Chondrocyte (in vitro differentiated cells): ENCODE measurements at regions not wholly inside any gene's neighbourhood (a gene's known extent, or its start where the extent isn't known, plus 50 kb on each side); places are given as distances from the start of the nearest gene placed in this dataset.
A peak's percentile ranks its signal among the peaks of the same experiment; 100 is the strongest.

ENCODE experiments used
- DNase-seq: peaks from one replicate; pipeline ENCODE4 v3.0.0; 2021; ENCODE audit warnings: mixed read lengths, low spot score
- H3K27ac Mint-ChIP-seq: one replicate; pipeline ENCODE4 v1.8.0; 2021; ENCODE audit warnings: mild to moderate bottlenecking, moderate library complexity, mixed read lengths; ENCODE audit not compliant: unreplicated experiment
- H3K27me3 Mint-ChIP-seq: 2 replicates; pipeline ENCODE4 v1.8.0; 2021; ENCODE audit warnings: low read depth, mixed read lengths
- H3K36me3 Mint-ChIP-seq: 2 replicates; pipeline ENCODE4 v1.8.0; 2021; ENCODE audit warnings: low read depth, mixed read lengths
- H3K4me1 Mint-ChIP-seq: 2 replicates; pipeline ENCODE4 v1.8.0; 2021; ENCODE audit warnings: low read depth, mild to moderate bottlenecking, mixed read lengths
- H3K4me3 Mint-ChIP-seq: one replicate; pipeline ENCODE4 v1.8.0; 2021; ENCODE audit warnings: mild to moderate bottlenecking, moderate library complexity, mixed read lengths; ENCODE audit not compliant: unreplicated experiment
- H3K9me3 Mint-ChIP-seq: 2 replicates; pipeline ENCODE4 v1.8.0; 2021; ENCODE audit warnings: low read depth, mixed read lengths
- TF ChIP-seq, protein P1 (sequence below): fragments of 200-600 bp; sonication (generic); IDR thresholded peaks from 2 replicates; pipeline ENCODE4 v1.5.0; 2021; ENCODE audit warnings: antibody characterized with exemption, mild to moderate bottlenecking, moderate library complexity

DNA sequence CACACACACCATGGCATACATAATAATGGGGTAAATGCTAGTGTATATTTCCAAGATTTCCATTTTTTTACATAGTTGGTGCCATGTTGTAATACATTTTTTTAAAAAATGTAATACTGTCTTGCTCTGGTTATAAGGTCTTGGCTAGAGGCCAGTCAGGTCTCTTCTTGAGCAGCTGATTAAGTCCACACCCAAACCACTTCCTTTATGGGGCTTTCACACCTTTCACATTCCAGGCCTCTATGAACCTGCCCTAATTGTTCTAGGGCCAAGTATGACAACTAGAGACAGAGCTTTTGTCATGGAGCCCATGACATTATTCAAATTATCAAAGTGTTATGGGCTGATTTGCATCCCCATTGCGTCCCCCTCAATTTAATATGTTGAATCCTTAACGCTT is 495.6 kb upstream of the CTNND2 start:
- no peaks in the 10 kb centered on the region for H3K27me3 Mint-ChIP-seq
- no peak overlapping the region for H3K27ac Mint-ChIP-seq
- TF ChIP-seq, protein P1, sequence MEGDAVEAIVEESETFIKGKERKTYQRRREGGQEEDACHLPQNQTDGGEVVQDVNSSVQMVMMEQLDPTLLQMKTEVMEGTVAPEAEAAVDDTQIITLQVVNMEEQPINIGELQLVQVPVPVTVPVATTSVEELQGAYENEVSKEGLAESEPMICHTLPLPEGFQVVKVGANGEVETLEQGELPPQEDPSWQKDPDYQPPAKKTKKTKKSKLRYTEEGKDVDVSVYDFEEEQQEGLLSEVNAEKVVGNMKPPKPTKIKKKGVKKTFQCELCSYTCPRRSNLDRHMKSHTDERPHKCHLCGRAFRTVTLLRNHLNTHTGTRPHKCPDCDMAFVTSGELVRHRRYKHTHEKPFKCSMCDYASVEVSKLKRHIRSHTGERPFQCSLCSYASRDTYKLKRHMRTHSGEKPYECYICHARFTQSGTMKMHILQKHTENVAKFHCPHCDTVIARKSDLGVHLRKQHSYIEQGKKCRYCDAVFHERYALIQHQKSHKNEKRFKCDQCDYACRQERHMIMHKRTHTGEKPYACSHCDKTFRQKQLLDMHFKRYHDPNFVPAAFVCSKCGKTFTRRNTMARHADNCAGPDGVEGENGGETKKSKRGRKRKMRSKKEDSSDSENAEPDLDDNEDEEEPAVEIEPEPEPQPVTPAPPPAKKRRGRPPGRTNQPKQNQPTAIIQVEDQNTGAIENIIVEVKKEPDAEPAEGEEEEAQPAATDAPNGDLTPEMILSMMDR, result no peak
- no peak overlapping the region for H3K4me3 Mint-ChIP-seq
- H3K4me1 Mint-ChIP-seq, result no peaks in the 10 kb centered on the region
- H3K9me3 Mint-ChIP-seq, result no peaks in the 10 kb centered on the region
- H3K36me3 Mint-ChIP-seq, result no peaks in the 10 kb centered on the region
- no peak for DNase-seq

DNA sequence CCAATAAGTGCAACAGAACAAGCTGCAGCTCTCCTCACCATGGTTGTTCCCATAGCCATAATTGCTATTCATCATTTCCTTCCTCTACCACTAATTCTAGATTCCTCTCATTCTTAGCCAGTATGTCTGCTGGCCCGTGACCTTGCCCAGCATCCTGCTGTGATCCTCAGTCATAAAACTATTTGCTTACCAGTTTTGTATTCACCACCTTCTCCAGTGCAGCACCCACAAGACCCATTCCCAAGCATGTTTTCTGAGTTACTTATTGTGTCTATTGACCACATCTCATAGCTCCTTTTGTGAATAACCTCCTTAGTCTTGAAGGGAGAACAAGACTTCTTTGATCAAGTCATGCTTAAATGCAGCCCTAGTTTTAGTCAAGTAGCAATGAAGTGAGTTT is 488.0 kb upstream of the CTNND2 start:
- peaks cover 7% of the 10 kb centered on the region for H3K4me1 Mint-ChIP-seq
- H3K4me3 Mint-ChIP-seq, result no peak overlapping the region
- DNase-seq, result no peak
- H3K36me3 Mint-ChIP-seq, result no peaks in the 10 kb centered on the region
- TF ChIP-seq, protein P1, result no peak
- no peaks in the 10 kb centered on the region for H3K27me3 Mint-ChIP-seq
- H3K9me3 Mint-ChIP-seq, result no peaks in the 10 kb centered on the region
- no peak overlapping the region for H3K27ac Mint-ChIP-seq

DNA sequence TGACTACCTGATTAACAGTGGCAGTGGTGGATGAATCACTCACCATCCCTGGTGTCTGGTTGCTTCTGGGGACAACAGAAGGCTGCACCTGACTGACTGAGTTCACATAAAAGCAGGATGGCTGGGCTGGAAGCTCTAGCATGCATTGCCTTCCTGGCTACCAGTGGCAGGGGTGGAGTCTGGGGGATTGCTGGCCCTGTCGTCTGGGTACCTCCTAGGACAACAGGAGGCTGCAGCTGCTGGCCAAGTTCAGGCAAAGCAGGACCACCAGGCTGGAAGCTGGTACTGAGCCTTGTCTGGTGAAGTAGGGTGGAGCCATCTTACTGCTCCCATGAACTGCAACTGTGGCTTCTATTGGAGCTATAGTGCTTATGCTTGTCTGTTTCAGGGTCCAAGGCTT is 480.8 kb upstream of the CTNND2 start:
- peaks cover 9% of the 10 kb centered on the region for H3K36me3 Mint-ChIP-seq
- DNase-seq, result peak; percentile 51
- TF ChIP-seq, protein P1, result no peak
- H3K4me3 Mint-ChIP-seq, result no peak overlapping the region
- H3K27me3 Mint-ChIP-seq, result no peaks in the 10 kb centered on the region
- H3K27ac Mint-ChIP-seq, result no peak overlapping the region
- H3K9me3 Mint-ChIP-seq, result peaks cover 32% of the 10 kb centered on the region
- H3K4me1 Mint-ChIP-seq, result no peaks in the 10 kb centered on the region

DNA sequence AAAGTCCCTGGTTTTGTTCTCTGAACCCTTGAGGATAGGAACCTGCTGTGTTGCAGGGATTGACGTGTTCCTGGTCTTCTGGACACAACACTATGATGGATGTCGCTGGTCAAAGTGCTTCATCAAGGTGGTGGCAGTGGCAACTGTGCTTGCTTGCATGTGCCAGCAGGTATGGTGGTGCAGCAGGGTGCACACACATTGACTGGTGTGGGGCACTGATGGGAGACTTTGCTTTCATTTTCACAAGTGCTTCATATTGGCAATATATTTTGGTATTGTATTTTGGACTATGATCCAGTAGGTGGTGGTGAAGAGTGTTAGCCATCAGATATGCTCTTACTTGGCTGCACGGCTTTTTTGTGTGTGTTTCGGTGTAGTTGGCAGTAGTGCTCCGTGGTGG is 479.8 kb upstream of the CTNND2 start:
- TF ChIP-seq, protein P1, result no peak
- no peaks in the 10 kb centered on the region for H3K4me1 Mint-ChIP-seq
- H3K36me3 Mint-ChIP-seq, result peaks cover 9% of the 10 kb centered on the region
- no peaks in the 10 kb centered on the region for H3K27me3 Mint-ChIP-seq
- no peak overlapping the region for H3K27ac Mint-ChIP-seq
- H3K4me3 Mint-ChIP-seq, result no peak overlapping the region
- H3K9me3 Mint-ChIP-seq, result peaks cover 37% of the 10 kb centered on the region
- DNase-seq, result no peak

DNA sequence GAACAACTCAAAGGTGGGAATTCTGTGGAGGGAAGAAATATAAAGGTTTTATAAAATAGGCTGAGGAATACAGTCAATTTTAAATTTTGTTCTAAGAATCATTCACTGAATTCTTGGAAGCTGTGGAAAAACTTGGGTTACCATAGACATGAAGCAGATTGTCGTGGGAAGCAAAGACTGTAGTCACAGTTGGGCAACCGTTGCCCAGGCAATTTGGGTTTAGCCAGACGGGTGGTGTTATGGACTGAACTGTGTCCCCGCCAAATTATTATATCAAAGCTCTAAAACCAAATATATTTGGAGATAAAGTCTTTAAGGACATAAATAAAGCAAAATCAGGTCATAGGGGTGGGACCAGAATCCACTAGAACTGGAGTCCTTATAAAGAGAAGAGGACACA is 463.7 kb upstream of the CTNND2 start:
- Mint-ChIP-seq H3K27ac (no peak overlapping the region), H3K27me3 (no peaks in the 10 kb centered on the region), H3K4me3 (no peak overlapping the region), H3K9me3 (no peaks in the 10 kb centered on the region), H3K36me3 (no peaks in the 10 kb centered on the region), H3K4me1 (peaks cover 2% of the 10 kb centered on the region)
- no peak for DNase-seq
- TF ChIP-seq, protein P1, result no peak
